ENCODE measurements at regions not wholly inside any gene's neighbourhood (a gene's known extent, or its start where the extent isn't known, plus 50 kb on each side); places are given as distances from the start of the nearest gene placed in this dataset.

DNA sequence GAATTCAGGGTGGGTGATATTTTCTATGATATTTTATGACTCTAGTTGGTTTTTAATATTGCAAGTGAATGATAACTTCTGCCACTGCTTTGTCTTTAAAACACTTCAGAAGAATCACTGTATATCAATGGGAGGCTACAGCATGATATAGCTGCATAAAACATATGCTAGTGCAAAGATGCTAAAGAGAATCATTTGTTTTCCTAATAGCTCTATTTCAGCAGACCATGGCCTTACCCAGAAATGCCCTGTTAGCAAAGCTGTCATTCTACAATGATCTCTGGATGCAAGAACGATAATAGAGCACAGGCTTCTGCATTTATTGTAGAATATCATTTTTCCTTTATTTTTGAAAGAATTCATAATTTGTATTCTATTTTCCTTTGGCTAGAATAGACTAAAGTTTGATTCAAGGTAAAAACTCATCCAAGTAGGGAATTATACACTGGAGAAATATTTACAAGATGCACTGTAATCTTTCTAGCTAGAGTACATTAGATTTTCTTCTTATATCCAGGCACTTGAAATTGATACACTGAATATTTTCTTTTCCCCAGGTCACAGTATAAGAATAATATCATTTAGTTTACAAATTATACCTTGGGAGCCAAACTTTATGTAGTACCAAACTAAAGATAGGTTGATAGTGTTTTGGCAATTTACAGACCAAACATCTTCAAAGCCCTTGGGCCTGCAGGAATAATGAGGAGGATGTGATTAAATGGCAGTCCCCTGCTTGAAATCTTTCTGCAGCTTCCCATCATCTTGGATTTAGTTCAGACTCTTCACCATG is 252.6 kb upstream of the LINC00305 start:
- ChIA-PET CTCF (interaction anchor here (0.7 kb wide), 1 partner anchor 70 kb away, joined by 3 read pairs; no protein-coding TSS in a partner anchor), POLR2A (no interaction called here)
- DNase-seq (ENCODE audit: low read depth) = no peak
- TF ChIP-seq, protein P1, sequence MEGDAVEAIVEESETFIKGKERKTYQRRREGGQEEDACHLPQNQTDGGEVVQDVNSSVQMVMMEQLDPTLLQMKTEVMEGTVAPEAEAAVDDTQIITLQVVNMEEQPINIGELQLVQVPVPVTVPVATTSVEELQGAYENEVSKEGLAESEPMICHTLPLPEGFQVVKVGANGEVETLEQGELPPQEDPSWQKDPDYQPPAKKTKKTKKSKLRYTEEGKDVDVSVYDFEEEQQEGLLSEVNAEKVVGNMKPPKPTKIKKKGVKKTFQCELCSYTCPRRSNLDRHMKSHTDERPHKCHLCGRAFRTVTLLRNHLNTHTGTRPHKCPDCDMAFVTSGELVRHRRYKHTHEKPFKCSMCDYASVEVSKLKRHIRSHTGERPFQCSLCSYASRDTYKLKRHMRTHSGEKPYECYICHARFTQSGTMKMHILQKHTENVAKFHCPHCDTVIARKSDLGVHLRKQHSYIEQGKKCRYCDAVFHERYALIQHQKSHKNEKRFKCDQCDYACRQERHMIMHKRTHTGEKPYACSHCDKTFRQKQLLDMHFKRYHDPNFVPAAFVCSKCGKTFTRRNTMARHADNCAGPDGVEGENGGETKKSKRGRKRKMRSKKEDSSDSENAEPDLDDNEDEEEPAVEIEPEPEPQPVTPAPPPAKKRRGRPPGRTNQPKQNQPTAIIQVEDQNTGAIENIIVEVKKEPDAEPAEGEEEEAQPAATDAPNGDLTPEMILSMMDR (IDR thresholded peaks at IDR 0.05; ENCODE audit: insufficient read depth, low read depth, low read length) = no peak
- no peak overlapping the region for H3K4me3 ChIP-seq (ENCODE audit: low read depth, low read length)
- no peaks in the 10 kb centered on the region for H3K36me3 ChIP-seq (ENCODE audit: control insufficient read depth, insufficient read depth, low read length)
- H3K27me3 ChIP-seq (ENCODE audit: control insufficient read depth, insufficient read depth, low read length) = no peaks in the 10 kb centered on the region

DNA sequence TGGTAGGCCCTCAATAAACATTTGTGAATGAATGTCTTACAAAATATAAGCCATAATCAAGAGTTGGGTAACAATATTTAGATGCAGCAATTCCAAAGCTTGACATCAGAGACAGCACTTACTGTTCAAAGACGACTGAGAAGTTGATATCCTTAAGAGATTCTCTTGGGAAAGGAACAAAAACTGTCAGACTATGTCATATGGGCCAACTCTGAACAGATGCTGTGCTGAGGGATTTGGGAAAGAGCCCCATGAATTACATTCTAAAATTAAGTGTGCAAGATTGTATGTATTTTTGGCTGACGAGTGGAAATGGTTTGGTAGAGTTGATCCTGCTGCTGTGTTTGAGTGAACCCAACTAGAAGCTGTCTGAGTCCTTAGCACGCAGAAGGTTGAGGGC is 250.7 kb upstream of the LINC00305 start:
- TF ChIP-seq, protein P1 (IDR thresholded peaks at IDR 0.05; ENCODE audit: insufficient read depth, low read depth, low read length) = no peak
- Histone ChIP-seq H3K4me3 (ENCODE audit: low read depth, low read length) (no peak overlapping the region), H3K36me3 (ENCODE audit: control insufficient read depth, insufficient read depth, low read length) (no peaks in the 10 kb centered on the region), H3K27me3 (ENCODE audit: control insufficient read depth, insufficient read depth, low read length) (no peaks in the 10 kb centered on the region)
- POLR2A ChIA-PET = no interaction called here
- no peak for DNase-seq (ENCODE audit: low read depth)
- CTCF ChIA-PET = no interaction called here

DNA sequence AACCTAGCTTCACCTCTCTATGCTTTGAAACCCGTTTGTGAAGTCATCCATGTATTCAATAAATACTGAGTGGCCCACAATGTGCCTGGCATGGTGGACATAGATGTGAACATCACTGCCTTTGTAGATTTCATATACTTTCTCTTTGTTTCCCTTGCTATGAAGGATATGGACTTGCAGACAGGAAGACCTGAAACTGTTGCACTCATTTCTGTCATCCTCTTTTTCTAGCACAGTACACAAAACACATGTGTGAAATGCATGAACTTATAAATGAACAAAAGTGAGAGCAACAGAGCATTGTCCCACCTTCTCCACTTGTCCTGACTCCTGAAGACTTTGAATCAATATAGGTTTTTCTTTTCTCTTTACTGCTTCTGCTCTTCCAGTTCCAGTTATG is 249.4 kb upstream of the LINC00305 start:
- CTCF ChIA-PET = no interaction called here
- TF ChIP-seq, protein P1 (IDR thresholded peaks at IDR 0.05; ENCODE audit: insufficient read depth, low read depth, low read length) = no peak
- H3K4me3 ChIP-seq (ENCODE audit: low read depth, low read length) = no peak overlapping the region
- POLR2A ChIA-PET = no interaction called here
- no peak for DNase-seq (ENCODE audit: low read depth)
- H3K36me3 ChIP-seq (ENCODE audit: control insufficient read depth, insufficient read depth, low read length) = no peaks in the 10 kb centered on the region
- no peaks in the 10 kb centered on the region for H3K27me3 ChIP-seq (ENCODE audit: control insufficient read depth, insufficient read depth, low read length)

DNA sequence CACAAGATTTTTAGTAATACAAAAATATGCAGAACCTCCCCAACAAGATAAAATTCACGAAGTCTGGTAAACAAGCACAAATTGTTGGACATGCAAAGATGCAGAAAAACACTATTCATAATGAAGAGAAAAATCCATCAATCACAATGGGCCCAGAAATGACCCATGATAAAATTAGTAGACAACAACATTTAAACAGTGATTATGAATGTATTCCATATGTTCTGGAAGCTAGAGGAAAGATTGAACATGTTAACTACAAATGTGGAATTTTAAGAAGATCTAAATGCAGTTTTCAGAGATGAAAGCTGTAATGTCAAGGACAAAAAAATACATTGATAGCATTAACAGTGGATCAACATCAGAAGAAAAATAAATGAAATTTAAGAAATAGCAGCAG is 243.3 kb upstream of the LINC00305 start:
- POLR2A ChIA-PET = no interaction called here
- no peaks in the 10 kb centered on the region for H3K36me3 ChIP-seq (ENCODE audit: control insufficient read depth, insufficient read depth, low read length)
- H3K27me3 ChIP-seq (ENCODE audit: control insufficient read depth, insufficient read depth, low read length) = no peaks in the 10 kb centered on the region
- no peak overlapping the region for H3K4me3 ChIP-seq (ENCODE audit: low read depth, low read length)
- CTCF ChIA-PET = no interaction called here
- TF ChIP-seq, protein P1 (IDR thresholded peaks at IDR 0.05; ENCODE audit: insufficient read depth, low read depth, low read length) = no peak
- no peak for DNase-seq (ENCODE audit: low read depth)

DNA sequence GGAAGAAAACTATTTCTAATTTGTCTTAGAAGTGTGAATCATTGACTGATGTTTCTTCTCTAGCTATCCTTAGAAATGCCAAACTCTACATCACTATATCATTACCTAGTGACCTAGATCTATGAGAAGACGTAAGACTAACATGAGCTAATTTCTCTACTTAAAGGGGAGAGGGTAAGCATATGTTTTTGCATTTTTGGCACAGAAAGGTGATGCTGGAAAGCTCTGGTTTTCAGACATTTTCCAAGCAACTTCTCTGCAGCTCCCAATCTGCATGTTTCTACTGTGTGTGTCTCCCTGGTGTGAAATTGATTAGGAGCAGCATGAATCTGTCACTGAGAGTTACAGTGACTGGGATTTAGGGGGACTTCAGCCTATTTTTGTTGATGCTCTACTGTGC is 235.2 kb upstream of the LINC00305 start:
- CTCF ChIA-PET = no interaction called here
- TF ChIP-seq, protein P1 (IDR thresholded peaks at IDR 0.05; ENCODE audit: insufficient read depth, low read depth, low read length) = no peak
- Histone ChIP-seq H3K27me3 (ENCODE audit: control insufficient read depth, insufficient read depth, low read length) (no peaks in the 10 kb centered on the region), H3K4me3 (ENCODE audit: low read depth, low read length) (no peak overlapping the region), H3K36me3 (ENCODE audit: control insufficient read depth, insufficient read depth, low read length) (no peaks in the 10 kb centered on the region)
- POLR2A ChIA-PET = no interaction called here
- DNase-seq (ENCODE audit: low read depth) = no peak
